Liver (tissue), 8 donors: ENCODE measurements at regions not wholly inside any gene's neighbourhood (a gene's known extent, or its start where the extent isn't known, plus 50 kb on each side); places are given as distances from the start of the nearest gene placed in this dataset.
A peak's percentile ranks its signal among the peaks of the same experiment; 100 is the strongest.

Source experiments
- DNase-seq: peaks from one replicate; pipeline ENCODE4 v3.0.0-alpha.2; 2017; ENCODE audit warnings: low spot score
- H3K27ac ChIP-seq, 2 donors: one replicate each; pipeline ENCODE4 v1.7.0; 2013; ENCODE audit warnings: inconsistent platforms in 2 of 2, low read length in 2 of 2, control low read depth in 1 of 2, low read depth in 1 of 2, mild to moderate bottlenecking in 1 of 2
- H3K27me3 ChIP-seq, 4 donors: one replicate each; pipeline versions ENCODE4 v1.6.1 to v1.7.0; 2013; ENCODE audit warnings: low read length in 3 of 4, inconsistent platforms in 1 of 4, mild to moderate bottlenecking in 1 of 4, moderate library complexity in 1 of 4; ENCODE audit not compliant: control insufficient read depth in 4 of 4, insufficient read depth in 4 of 4
- H3K36me3 ChIP-seq, 4 donors: one replicate each; pipeline versions ENCODE4 v1.6.1 to v1.7.0; 2013; ENCODE audit warnings: low read length in 3 of 4, mild to moderate bottlenecking in 3 of 4, low read depth in 1 of 4, moderate library complexity in 1 of 4; ENCODE audit not compliant: control insufficient read depth in 4 of 4, insufficient read depth in 3 of 4
- H3K4me1 ChIP-seq, 4 donors: one replicate each; pipeline versions ENCODE4 v1.6.1 to v1.7.0; 2013; ENCODE audit warnings: low read length in 3 of 4, mild to moderate bottlenecking in 3 of 4, moderate library complexity in 1 of 4; ENCODE audit not compliant: control insufficient read depth in 4 of 4, insufficient read depth in 4 of 4
- H3K4me3 ChIP-seq, 3 donors: one replicate each; pipeline versions ENCODE4 v1.6.1 to v1.7.0; 2013; ENCODE audit warnings: low read length in 3 of 3, control low read depth in 1 of 3, low read depth in 1 of 3, mild to moderate bottlenecking in 1 of 3
- H3K9ac ChIP-seq, 2 donors: one replicate each; pipeline ENCODE4 v1.7.0; 2013; ENCODE audit warnings: low read length in 2 of 2, mild to moderate bottlenecking in 2 of 2, moderate library complexity in 2 of 2, control low read depth in 1 of 2, low read depth in 1 of 2
- H3K9me3 ChIP-seq, 4 donors: one replicate each; pipeline versions ENCODE4 v1.6.1 to v1.7.0; 2013; ENCODE audit warnings: low read length in 3 of 4; ENCODE audit not compliant: control insufficient read depth in 4 of 4
- EGR1 ChIP-seq, 2 donors: IDR thresholded peaks; 2 replicates each; pipeline ENCODE4 v1.6.1; 2016 to 2018; ENCODE audit warnings: antibody characterized with exemption in 2 of 2, low read depth in 2 of 2
- FOXA1 ChIP-seq: IDR thresholded peaks from 2 replicates; pipeline ENCODE4 v1.6.1; 2016; ENCODE audit warnings: antibody characterized with exemption
- FOXA2 ChIP-seq: IDR thresholded peaks from 2 replicates; pipeline ENCODE4 v1.6.1; 2016; ENCODE audit warnings: antibody characterized with exemption
- GABPA ChIP-seq, 2 donors: IDR thresholded peaks in 1 of 2; conservative IDR thresholded peaks in 1 of 2; 2 replicates each; pipeline ENCODE4 v1.6.1; 2016; ENCODE audit warnings: antibody characterized with exemption in 2 of 2, mild to moderate bottlenecking in 1 of 2, moderate library complexity in 1 of 2
- HNF4A ChIP-seq, 2 donors: conservative IDR thresholded peaks; 2 replicates each; pipeline ENCODE4 v1.6.1; 2016; ENCODE audit warnings: antibody characterized with exemption in 2 of 2, mild to moderate bottlenecking in 2 of 2
- HNF4G ChIP-seq: IDR thresholded peaks from 2 replicates; pipeline ENCODE4 v1.6.1; 2016; ENCODE audit warnings: antibody characterized with exemption
- JUND ChIP-seq, 2 donors: IDR thresholded peaks; 2 replicates each; pipeline ENCODE4 v1.6.1; 2016; ENCODE audit warnings: antibody characterized with exemption in 2 of 2
- NR2F2 ChIP-seq: IDR thresholded peaks from 2 replicates; pipeline ENCODE4 v1.6.1; 2016; ENCODE audit warnings: antibody characterized with exemption
- RAD21 ChIP-seq, 2 donors: IDR thresholded peaks; 2 replicates each; pipeline ENCODE4 v1.6.1; 2016; ENCODE audit warnings: antibody characterized with exemption in 2 of 2, mild to moderate bottlenecking in 2 of 2
- RXRA ChIP-seq, 2 donors: IDR thresholded peaks; 2 replicates each; pipeline ENCODE4 v1.6.1; 2017 to 2018; ENCODE audit warnings: antibody characterized with exemption in 2 of 2, mild to moderate bottlenecking in 1 of 2
- SP1 ChIP-seq: IDR thresholded peaks from 2 replicates; pipeline ENCODE4 v1.6.1; 2018; ENCODE audit warnings: antibody characterized with exemption, mild to moderate bottlenecking
- TAF1 ChIP-seq: conservative IDR thresholded peaks from 2 replicates; pipeline ENCODE4 v1.6.1; 2016; ENCODE audit warnings: antibody characterized with exemption, mild to moderate bottlenecking
- YY1 ChIP-seq: IDR thresholded peaks from 2 replicates; pipeline ENCODE4 v1.6.1; 2016; ENCODE audit warnings: antibody characterized with exemption, mild to moderate bottlenecking
- WGBS: extraction: QIAGEN DNeasy Blood & Tissue Kit; methylation state at CpG from one replicate; pipeline ENCODE4 v1.1.7; 2013; 5-methylcytosine and 5-hydroxymethylcytosine counted together
- TF ChIP-seq, protein P1 (sequence below): IDR thresholded peaks from 2 replicates; pipeline ENCODE4 v1.6.1; 2016; ENCODE audit warnings: antibody characterized with exemption
- TF ChIP-seq, protein P2 (sequence below): IDR thresholded peaks from 2 replicates; pipeline ENCODE4 v1.6.1; 2016; ENCODE audit warnings: antibody characterized with exemption, mild to moderate bottlenecking
- TF ChIP-seq, protein P3 (sequence below): fragments of 150-350 bp; IDR thresholded peaks from 2 replicates; pipeline ENCODE4 v1.5.1; 2017; ENCODE audit warnings: improper control_type of control experiment, low read depth, low read length; ENCODE audit not compliant: missing input control
- TF ChIP-seq, protein P4 (sequence below): IDR thresholded peaks from 2 replicates; pipeline ENCODE4 v1.6.1; 2016; ENCODE audit warnings: antibody characterized with exemption
- TF ChIP-seq, protein P5 (sequence below): IDR thresholded peaks from 2 replicates; pipeline ENCODE4 v1.6.1; 2016; ENCODE audit warnings: antibody characterized with exemption
- donor health status: healthy.
- donor health status: healthy.
- donor health status: healthy.
- donor health status: healthy.
- donor health status: healthy.

DNA sequence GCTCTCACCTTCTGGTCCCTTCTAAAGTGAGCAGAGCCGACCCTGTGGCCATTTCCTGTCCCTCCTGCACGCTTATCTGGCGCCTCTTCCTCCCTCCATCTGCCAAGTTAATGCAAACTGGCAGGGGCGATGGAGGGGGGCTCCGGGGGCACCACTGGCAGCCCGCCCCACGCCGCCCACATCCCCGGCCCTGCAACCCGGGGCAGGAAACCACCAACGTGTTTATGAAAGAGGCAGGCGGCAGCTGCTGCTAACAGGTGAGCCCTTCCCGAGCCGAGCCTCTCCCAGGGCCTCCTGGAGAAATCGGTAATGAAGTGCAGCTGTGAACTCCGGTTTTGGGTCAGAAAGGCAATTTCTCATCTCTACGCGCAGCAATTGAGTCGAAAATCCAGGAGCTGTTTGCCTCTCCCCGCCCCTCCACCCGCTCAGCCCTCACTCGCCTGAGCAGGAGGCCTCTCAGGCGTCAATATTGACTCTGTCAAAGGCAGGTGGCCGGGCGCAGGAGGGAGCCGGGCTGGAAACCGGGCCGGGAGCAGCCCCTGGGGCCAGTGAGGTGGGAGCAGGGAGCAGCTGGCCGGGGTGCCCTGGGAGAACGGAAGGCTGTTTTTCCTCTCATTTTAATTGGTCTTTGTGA lies 164.4 kb upstream of the GSE1 start:
- TF ChIP-seq FOXA2 (peak; percentile 93), FOXA1 (peak; percentile 85), RAD21 (IDR thresholded peaks at IDR 0.05) (peak; percentile 13 to 34), TAF1 (no peak), HNF4A (conservative IDR thresholded peaks at IDR 0.05) (peak in 1 of 2 donors; percentile 51)
- DNase-seq: peak; percentile 68
- Histone ChIP-seq H3K4me1 (peaks cover 17 to 45% (median 33%) of the 10 kb centered on the region in 4 donors), H3K4me3 (peak overlapping the region in 1 of 3 donors; percentile 12), H3K27me3 (no peaks in the 10 kb centered on the region), H3K36me3 (no peaks in the 10 kb centered on the region), H3K9ac (no peak overlapping the region), H3K27ac (peak overlapping the region; percentile 89 to 91), H3K9me3 (no peaks in the 10 kb centered on the region)
- 18% methylated on average over 30 of the region's 30 CpGs for WGBS

DNA sequence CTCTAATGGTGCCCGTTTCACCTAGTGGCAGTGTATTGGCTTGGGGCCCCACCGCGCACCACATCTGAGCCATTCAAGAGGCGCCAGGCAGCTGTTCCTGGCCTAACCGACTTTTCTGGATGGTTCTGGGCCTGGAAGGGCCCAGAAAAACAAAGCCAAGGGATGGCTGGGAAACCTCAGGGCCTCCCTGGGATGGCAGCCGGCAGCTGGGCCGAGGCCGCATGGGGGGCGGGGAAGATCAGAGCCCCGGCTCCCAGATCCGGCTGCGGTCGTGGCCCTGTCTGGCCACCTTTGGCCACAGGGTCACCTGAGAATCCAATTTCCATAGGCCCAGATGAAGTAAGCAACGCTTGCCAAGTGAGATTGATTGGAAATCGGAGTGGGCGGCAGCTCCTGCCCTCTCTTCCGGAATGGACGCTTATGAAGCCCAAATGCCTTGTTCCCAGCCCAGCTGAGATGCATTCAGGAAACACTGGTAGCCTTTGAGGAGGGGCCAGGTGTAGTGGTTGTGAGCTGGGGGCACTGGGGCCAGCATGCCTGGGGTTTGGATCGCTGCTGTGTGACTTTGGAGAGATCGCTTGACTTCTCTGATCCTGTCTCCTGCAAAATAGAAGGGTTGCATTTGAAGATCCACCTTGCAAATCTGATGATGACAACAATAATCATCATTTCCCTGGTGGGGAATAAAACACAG lies 163.8 kb upstream of the GSE1 start:
- 42% methylated on average over 20 of the region's 20 CpGs for WGBS
- peak overlapping the region; percentile 89 to 91 for H3K27ac ChIP-seq

More for the DNA sequence above, 163.8 kb upstream of the GSE1 start:
- Histone ChIP-seq H3K4me3 (peak overlapping the region in 1 of 3 donors; percentile 12), H3K4me1 (peaks cover 17 to 41% (median 31%) of the 10 kb centered on the region in 4 donors), H3K27me3 (no peaks in the 10 kb centered on the region), H3K36me3 (no peaks in the 10 kb centered on the region), H3K9me3 (no peaks in the 10 kb centered on the region), H3K9ac (no peak overlapping the region)
- DNase-seq: peak; percentile 60
- TF ChIP-seq TAF1: no peak
- TF ChIP-seq HNF4A (conservative IDR thresholded peaks at IDR 0.05): peak; percentile 83 to 86
- peak; percentile 67 to 82 for TF ChIP-seq EGR1 (IDR thresholded peaks at IDR 0.05; ENCODE audit: low read depth in 2 of 2)
- TF ChIP-seq SP1: peak; percentile 86
- TF ChIP-seq, protein P1, sequence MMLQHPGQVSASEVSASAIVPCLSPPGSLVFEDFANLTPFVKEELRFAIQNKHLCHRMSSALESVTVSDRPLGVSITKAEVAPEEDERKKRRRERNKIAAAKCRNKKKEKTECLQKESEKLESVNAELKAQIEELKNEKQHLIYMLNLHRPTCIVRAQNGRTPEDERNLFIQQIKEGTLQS: no peak
- no peak for TF ChIP-seq FOXA1
- TF ChIP-seq, protein P2, sequence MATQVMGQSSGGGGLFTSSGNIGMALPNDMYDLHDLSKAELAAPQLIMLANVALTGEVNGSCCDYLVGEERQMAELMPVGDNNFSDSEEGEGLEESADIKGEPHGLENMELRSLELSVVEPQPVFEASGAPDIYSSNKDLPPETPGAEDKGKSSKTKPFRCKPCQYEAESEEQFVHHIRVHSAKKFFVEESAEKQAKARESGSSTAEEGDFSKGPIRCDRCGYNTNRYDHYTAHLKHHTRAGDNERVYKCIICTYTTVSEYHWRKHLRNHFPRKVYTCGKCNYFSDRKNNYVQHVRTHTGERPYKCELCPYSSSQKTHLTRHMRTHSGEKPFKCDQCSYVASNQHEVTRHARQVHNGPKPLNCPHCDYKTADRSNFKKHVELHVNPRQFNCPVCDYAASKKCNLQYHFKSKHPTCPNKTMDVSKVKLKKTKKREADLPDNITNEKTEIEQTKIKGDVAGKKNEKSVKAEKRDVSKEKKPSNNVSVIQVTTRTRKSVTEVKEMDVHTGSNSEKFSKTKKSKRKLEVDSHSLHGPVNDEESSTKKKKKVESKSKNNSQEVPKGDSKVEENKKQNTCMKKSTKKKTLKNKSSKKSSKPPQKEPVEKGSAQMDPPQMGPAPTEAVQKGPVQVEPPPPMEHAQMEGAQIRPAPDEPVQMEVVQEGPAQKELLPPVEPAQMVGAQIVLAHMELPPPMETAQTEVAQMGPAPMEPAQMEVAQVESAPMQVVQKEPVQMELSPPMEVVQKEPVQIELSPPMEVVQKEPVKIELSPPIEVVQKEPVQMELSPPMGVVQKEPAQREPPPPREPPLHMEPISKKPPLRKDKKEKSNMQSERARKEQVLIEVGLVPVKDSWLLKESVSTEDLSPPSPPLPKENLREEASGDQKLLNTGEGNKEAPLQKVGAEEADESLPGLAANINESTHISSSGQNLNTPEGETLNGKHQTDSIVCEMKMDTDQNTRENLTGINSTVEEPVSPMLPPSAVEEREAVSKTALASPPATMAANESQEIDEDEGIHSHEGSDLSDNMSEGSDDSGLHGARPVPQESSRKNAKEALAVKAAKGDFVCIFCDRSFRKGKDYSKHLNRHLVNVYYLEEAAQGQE: peak; percentile 1
- TF ChIP-seq YY1: peak; percentile 80
- TF ChIP-seq, protein P3, sequence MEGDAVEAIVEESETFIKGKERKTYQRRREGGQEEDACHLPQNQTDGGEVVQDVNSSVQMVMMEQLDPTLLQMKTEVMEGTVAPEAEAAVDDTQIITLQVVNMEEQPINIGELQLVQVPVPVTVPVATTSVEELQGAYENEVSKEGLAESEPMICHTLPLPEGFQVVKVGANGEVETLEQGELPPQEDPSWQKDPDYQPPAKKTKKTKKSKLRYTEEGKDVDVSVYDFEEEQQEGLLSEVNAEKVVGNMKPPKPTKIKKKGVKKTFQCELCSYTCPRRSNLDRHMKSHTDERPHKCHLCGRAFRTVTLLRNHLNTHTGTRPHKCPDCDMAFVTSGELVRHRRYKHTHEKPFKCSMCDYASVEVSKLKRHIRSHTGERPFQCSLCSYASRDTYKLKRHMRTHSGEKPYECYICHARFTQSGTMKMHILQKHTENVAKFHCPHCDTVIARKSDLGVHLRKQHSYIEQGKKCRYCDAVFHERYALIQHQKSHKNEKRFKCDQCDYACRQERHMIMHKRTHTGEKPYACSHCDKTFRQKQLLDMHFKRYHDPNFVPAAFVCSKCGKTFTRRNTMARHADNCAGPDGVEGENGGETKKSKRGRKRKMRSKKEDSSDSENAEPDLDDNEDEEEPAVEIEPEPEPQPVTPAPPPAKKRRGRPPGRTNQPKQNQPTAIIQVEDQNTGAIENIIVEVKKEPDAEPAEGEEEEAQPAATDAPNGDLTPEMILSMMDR: peak; percentile 2
- TF ChIP-seq, protein P4, sequence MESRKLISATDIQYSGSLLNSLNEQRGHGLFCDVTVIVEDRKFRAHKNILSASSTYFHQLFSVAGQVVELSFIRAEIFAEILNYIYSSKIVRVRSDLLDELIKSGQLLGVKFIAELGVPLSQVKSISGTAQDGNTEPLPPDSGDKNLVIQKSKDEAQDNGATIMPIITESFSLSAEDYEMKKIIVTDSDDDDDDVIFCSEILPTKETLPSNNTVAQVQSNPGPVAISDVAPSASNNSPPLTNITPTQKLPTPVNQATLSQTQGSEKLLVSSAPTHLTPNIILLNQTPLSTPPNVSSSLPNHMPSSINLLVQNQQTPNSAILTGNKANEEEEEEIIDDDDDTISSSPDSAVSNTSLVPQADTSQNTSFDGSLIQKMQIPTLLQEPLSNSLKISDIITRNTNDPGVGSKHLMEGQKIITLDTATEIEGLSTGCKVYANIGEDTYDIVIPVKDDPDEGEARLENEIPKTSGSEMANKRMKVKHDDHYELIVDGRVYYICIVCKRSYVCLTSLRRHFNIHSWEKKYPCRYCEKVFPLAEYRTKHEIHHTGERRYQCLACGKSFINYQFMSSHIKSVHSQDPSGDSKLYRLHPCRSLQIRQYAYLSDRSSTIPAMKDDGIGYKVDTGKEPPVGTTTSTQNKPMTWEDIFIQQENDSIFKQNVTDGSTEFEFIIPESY: no peak
- TF ChIP-seq RAD21 (IDR thresholded peaks at IDR 0.05): peak in 1 of 2 donors; percentile 44
- no peak for TF ChIP-seq GABPA (IDR thresholded peaks at IDR 0.05 in 1 of 2, conservative IDR thresholded peaks at IDR 0.05 in 1 of 2)
- peak; percentile 80 for TF ChIP-seq NR2F2
- peak in 1 of 2 donors; percentile 28 for TF ChIP-seq JUND (IDR thresholded peaks at IDR 0.05)
- peak; percentile 86 to 94 for TF ChIP-seq RXRA (IDR thresholded peaks at IDR 0.05)
- TF ChIP-seq, protein P5, sequence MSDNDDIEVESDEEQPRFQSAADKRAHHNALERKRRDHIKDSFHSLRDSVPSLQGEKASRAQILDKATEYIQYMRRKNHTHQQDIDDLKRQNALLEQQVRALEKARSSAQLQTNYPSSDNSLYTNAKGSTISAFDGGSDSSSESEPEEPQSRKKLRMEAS: no peak
- TF ChIP-seq FOXA2: no peak
- peak; percentile 68 for TF ChIP-seq HNF4G
